GM21526 (cell line): ENCODE measurements at regions not wholly inside any gene's neighbourhood (a gene's known extent, or its start where the extent isn't known, plus 50 kb on each side); places are given as distances from the start of the nearest gene placed in this dataset.

ENCODE experiments used
- ATAC-seq: cut with Tn5 transposase; IDR thresholded peaks from one replicate; pipeline ENCODE4 v1.9.1; 2021; ENCODE audit warnings: moderate library complexity; ENCODE audit not compliant: unreplicated experiment, low FRiP score

- no peak for ATAC-seq
These were observed 571.2 kb downstream of the EFNA5 start for GRCh38 chr5:107099506-107099905.

GRCh38 chr5:107092695-107093094 is 578.0 kb downstream of the EFNA5 start:
- no peak for ATAC-seq

- no peak for ATAC-seq
These were observed 580.2 kb downstream of the EFNA5 start for GRCh38 chr5:107090506-107090905.

DNA sequence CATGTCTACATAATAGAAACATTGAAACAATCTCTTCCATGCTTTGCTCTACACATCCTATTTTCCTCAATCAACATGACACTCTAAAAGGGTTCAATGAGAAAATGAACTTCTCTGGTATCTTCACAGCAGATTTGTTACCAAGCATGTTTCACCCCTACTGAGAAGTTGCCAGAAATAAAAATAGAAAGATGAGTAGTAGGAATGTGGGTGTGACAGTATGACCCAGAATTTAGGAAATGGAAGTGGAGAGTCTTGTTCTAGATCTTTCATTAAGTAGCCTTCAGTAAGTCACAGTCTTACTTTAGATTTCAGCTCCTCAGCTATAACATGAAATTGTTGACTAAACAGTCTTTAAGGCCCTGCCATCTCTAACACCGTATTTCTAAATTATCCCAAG is 581.8 kb downstream of the EFNA5 start:
- no peak for ATAC-seq

GRCh38 chr5:107085572-107085971 is 585.2 kb downstream of the EFNA5 start:
- no peak for ATAC-seq

- ATAC-seq = no peak
These were observed 595.7 kb downstream of the EFNA5 start for GRCh38 chr5:107074996-107075395.

GRCh38 chr5:107072967-107073366 is 597.8 kb downstream of the EFNA5 start:
- no peak for ATAC-seq

GRCh38 chr5:107072440-107072839 is 598.3 kb downstream of the EFNA5 start:
- no peak for ATAC-seq

GRCh38 chr5:107068782-107069181 is 602.0 kb downstream of the EFNA5 start:
- ATAC-seq = no peak

GRCh38 chr5:107067395-107067794 is 603.3 kb downstream of the EFNA5 start:
- no peak for ATAC-seq

DNA sequence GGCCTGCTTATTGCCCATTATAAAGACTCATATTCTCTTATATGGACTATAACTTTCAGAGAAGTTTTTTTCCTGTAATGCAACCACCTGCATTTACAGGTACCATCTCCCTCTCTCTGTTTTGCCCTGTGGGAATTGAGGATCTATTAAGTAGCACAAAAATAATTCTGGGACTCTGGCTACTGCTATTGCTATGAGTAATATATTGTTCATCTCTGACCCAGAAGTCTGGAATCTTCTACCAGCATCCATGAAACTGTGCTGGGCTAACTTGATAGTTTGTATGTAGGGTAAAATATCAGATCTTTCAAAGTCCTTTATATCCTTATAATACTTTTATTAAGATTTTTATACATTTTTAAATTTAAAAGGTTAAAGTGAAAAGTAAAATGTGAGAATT is 607.2 kb downstream of the EFNA5 start:
- no peak for ATAC-seq

DNA sequence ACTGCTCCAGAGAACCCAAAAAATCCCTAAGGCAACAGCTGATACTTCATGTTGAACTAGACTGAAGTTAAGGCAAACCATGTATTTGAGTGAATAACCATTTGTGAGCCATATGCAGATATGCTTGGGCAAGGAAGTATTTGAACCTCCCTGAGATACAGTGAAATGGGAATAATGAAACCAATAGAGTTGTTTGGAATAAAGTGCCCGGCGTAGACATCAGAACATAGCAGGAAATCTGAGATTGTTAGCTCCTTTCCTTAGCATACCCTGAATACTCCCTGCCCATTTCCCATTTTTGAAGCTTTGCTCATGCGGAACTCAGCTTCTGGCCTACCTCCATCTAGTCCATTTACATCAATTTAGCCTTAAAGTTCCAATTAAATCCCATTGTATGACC is 611.9 kb downstream of the EFNA5 start:
- ATAC-seq = no peak

- ATAC-seq = no peak
These were observed 612.5 kb downstream of the EFNA5 start for GRCh38 chr5:107058235-107058634.

- no peak for ATAC-seq
These were observed 614.5 kb downstream of the EFNA5 start for GRCh38 chr5:107056278-107056677.

DNA sequence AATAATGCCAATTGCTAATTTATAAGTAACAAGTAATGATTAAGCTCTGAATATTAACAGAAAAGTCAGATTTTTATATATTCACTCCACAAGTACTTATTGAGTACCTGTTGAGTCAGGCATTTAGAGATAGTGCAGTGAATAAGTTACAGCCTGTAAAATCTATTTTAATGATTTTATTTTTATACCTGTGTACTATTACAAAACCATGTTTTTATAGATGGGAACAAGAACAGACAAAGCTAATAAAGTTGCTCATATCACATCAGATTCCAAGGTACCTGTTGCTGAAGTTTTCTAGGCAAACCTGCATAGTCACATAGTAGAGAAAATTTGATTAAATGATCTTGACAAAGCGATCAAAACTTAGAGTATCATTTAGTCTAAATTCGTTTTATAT is 623.7 kb downstream of the EFNA5 start:
- ATAC-seq = no peak

- ATAC-seq = no peak
These were observed 627.1 kb downstream of the EFNA5 start for GRCh38 chr5:107043665-107044064.

- ATAC-seq = no peak
These were observed 629.8 kb downstream of the EFNA5 start for GRCh38 chr5:107040907-107041306.

GRCh38 chr5:107032629-107033028 is 638.1 kb downstream of the EFNA5 start:
- ATAC-seq = no peak

DNA sequence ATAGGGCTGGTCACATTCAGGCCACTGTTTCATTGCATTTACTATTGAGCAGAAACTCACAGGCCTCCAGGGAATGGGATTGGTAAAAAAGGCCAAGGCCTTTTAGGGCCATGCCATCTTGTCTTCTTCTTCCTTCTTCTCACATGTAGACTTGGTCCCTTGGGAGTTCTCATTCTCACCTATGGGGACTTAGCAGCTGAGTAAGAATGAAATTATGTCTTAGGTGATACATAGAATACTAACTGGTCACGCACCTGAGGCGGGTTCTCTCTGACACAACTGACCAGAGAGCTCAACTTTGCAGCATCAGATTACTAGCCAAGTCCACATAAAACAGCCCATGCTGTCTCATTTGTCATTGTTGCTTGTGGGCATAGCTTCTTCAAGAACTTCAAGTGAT is 641.8 kb downstream of the EFNA5 start:
- ATAC-seq = no peak

DNA sequence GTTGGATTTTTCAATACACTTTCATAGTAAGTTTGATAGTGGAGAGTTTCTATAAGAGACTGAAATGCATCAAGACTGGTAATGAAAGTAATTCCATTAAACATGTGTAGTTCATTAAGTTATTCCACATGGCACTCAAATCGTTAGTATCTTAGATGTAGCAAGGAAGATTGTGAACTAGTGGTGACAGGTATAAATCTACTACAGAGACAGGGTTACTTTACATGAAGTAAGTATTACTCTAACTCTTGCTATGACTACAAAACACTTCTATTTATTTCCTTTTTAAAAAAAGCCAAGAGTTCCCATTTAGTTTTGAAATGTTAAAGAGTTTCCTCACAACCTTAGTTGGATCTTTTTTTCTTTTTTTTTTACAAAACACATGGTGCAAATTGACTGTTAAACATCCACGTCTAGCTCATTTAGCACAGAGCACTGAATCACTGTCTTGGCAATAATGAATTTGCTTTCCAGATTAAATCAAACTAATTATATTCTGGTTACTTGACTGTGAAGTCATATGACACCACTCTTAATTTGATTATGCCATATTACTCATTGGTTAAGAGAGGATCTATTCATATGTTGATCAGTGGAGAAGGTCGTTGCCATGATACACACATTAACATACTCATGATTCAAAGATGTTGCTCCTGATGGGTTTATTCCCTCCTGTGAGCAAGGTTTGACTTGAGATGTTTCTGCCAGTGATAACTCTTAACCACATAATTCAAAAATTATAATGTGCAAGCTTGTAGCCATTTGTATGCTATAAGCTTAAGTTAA is 644.8 kb downstream of the EFNA5 start:
- ATAC-seq = no peak

DNA sequence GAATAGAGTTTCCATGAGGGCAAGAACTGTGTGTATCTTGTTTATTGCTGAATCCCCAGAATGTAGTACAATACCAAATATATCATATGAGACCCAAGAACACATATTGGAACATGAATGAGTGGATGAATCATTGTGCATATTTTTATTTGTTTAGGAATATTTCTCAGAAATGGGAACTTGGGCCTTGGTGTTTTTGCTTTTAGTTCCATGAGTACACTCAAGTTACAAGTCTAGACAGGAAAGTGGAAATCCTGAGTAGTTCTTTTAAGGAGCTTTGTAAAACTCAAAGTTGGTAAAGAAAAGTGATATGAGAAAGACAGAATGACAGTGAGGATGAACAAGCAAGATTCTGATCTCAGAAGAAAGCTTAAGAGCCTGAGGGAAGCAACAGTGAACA is 647.0 kb downstream of the EFNA5 start:
- no peak for ATAC-seq

GRCh38 chr5:107021575-107021974 is 649.2 kb downstream of the EFNA5 start:
- ATAC-seq = no peak

- no peak for ATAC-seq
These were observed 650.1 kb downstream of the EFNA5 start for GRCh38 chr5:107020626-107021025.
